ENCODE measurements at regions not wholly inside any gene's neighbourhood (a gene's known extent, or its start where the extent isn't known, plus 50 kb on each side); places are given as distances from the start of the nearest gene placed in this dataset.
"Not testable (repeated sequence)": the region's sequence is repeated elsewhere in the genome, so short reads cannot be mapped to it uniquely, and the experiment has no call there.

GRCh38 chr1:244330318-244330625 is 121.4 kb downstream of the ADSS2 start:
- intact Hi-C loops (cut with micrococcal nuclease) = no loop called here

GRCh38 chr1:244332761-244333160 is 118.9 kb downstream of the ADSS2 start:
- H3K36me3 ChIP-seq; intact Hi-C loops (cut with micrococcal nuclease); H3K4me1 ChIP-seq; DNase-seq; H3K27ac ChIP-seq (replicated peaks); H3K4me3 ChIP-seq: not testable (repeated sequence)
- peaks cover 25% of the 10 kb centered on the region for H3K9me3 ChIP-seq (replicated peaks)
- peaks cover 21% of the 10 kb centered on the region for H3K27me3 ChIP-seq (ENCODE audit: low read depth)

More at GRCh38 chr1:244330318-244330625, 121.4 kb downstream of the ADSS2 start:
- Histone ChIP-seq H3K4me3 (no peak overlapping the region), H3K9me3 (replicated peaks) (peaks cover 33% of the 10 kb centered on the region), H3K36me3 (no peaks in the 10 kb centered on the region), H3K27ac (replicated peaks) (no peak overlapping the region), H3K4me1 (no peaks in the 10 kb centered on the region), H3K27me3 (ENCODE audit: low read depth) (peaks cover 12% of the 10 kb centered on the region)
- TF ChIP-seq, protein P1, sequence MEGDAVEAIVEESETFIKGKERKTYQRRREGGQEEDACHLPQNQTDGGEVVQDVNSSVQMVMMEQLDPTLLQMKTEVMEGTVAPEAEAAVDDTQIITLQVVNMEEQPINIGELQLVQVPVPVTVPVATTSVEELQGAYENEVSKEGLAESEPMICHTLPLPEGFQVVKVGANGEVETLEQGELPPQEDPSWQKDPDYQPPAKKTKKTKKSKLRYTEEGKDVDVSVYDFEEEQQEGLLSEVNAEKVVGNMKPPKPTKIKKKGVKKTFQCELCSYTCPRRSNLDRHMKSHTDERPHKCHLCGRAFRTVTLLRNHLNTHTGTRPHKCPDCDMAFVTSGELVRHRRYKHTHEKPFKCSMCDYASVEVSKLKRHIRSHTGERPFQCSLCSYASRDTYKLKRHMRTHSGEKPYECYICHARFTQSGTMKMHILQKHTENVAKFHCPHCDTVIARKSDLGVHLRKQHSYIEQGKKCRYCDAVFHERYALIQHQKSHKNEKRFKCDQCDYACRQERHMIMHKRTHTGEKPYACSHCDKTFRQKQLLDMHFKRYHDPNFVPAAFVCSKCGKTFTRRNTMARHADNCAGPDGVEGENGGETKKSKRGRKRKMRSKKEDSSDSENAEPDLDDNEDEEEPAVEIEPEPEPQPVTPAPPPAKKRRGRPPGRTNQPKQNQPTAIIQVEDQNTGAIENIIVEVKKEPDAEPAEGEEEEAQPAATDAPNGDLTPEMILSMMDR (IDR thresholded peaks at IDR 0.05; ENCODE audit: borderline replicate concordance) = no peak
- DNase-seq = no peak

- H3K27ac ChIP-seq (replicated peaks); intact Hi-C loops (cut with micrococcal nuclease); H3K4me1 ChIP-seq; DNase-seq; H3K36me3 ChIP-seq; H3K4me3 ChIP-seq: not testable (repeated sequence)
- H3K9me3 ChIP-seq (replicated peaks) = peaks cover 11% of the 10 kb centered on the region
- peaks cover 21% of the 10 kb centered on the region for H3K27me3 ChIP-seq (ENCODE audit: low read depth)
Measured at GRCh38 chr1:244334315-244334714, 117.4 kb downstream of the ADSS2 start.

- intact Hi-C loops (cut with micrococcal nuclease); DNase-seq; H3K9me3 ChIP-seq (replicated peaks); H3K36me3 ChIP-seq; H3K4me1 ChIP-seq; H3K4me3 ChIP-seq; H3K27ac ChIP-seq (replicated peaks): not testable (repeated sequence)
- peaks cover 21% of the 10 kb centered on the region for H3K27me3 ChIP-seq (ENCODE audit: low read depth)
Measured at GRCh38 chr1:244334842-244335241, 116.9 kb downstream of the ADSS2 start.

DNA sequence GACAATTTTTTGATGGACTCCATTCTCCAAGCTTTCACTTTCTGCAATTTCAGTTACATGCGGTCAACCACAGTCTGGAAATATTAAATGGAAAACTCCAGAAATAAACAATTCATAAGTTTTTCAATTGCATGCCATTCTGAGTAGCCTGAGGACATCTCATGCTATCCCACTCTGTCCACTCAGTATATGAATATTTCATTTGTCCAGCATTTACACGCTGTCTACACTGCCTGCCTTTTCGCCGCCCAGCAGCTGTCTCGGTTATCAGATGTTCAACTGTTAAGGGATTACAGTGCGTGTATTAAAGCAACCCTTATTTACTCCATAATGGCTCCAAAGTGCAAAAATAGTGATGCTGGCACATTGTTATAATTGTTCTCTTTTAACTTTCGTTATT is 116.3 kb downstream of the ADSS2 start:
- TF ChIP-seq, protein P1 (IDR thresholded peaks at IDR 0.05; ENCODE audit: borderline replicate concordance) = no peak
- intact Hi-C loops (cut with micrococcal nuclease) = no loop called here

DNA sequence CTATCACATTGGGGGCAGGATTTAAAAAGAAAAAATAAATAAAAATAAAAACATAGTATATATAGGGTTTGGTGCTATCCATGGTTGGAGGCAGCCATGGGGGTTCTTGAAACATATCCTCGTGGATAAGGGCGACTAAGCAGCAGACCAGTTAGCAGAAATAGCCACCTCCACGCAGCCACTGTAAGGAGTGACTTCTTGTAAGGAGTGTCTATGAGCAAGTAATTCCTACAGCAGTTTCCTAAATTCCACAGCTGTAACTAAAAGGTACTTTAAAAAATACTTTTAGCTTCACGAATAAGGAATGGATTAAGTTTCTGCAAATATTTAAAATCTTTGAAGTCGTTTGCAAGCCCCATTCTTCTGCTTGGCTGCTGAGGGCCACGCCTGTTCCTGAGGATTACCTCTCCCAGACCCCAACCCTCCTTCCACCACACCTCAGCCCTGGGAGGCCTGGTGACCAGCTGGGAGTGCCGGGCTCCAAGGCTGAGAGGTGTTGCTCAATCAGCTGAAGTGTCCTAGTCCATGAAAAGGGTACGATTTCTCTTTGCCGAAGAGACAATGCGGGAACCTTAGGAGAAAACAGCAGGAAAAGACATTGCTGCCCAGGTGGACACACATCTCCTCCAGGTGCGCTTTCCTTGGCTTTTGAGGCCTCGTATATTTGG is 115.3 kb downstream of the ADSS2 start:
- intact Hi-C loops (cut with micrococcal nuclease) = no loop called here
- H3K27ac ChIP-seq (replicated peaks) = no peak overlapping the region
- TF ChIP-seq, protein P1 (IDR thresholded peaks at IDR 0.05; ENCODE audit: borderline replicate concordance) = no peak
- peaks cover 21% of the 10 kb centered on the region for H3K27me3 ChIP-seq (ENCODE audit: low read depth)
- no peaks in the 10 kb centered on the region for H3K36me3 ChIP-seq
- H3K9me3 ChIP-seq (replicated peaks) = no peaks in the 10 kb centered on the region
- H3K4me3 ChIP-seq = no peak overlapping the region
- no peaks in the 10 kb centered on the region for H3K4me1 ChIP-seq
- no peak for DNase-seq

More for the DNA sequence above, 116.3 kb downstream of the ADSS2 start:
- Histone ChIP-seq H3K27me3 (ENCODE audit: low read depth) (peaks cover 21% of the 10 kb centered on the region), H3K36me3 (no peaks in the 10 kb centered on the region), H3K9me3 (replicated peaks) (no peaks in the 10 kb centered on the region), H3K4me3 (no peak overlapping the region), H3K27ac (replicated peaks) (no peak overlapping the region), H3K4me1 (no peaks in the 10 kb centered on the region)
- DNase-seq = no peak

DNA sequence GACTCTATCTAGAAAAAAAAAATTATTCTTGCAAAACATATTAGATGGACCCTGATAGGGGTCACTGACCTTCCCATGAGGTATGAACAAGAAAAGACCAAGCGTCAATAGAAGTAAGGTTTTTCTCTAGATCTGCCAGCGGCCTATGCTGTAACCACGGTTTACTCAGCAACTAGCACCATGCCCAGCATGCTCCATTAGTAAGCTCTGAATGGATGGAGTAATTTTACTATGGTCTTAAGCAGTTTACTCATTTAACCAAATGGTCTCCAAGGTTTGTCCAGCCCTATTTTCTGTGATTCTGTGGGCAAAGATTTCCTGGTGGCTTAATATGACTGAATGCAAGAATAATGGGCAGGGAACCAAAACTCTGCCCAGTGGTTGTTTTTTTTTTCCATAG is 113.9 kb downstream of the ADSS2 start:
- no peak for DNase-seq
- intact Hi-C loops (cut with micrococcal nuclease) = no loop called here
- TF ChIP-seq, protein P1 (IDR thresholded peaks at IDR 0.05; ENCODE audit: borderline replicate concordance) = no peak
- no peaks in the 10 kb centered on the region for H3K4me1 ChIP-seq
- no peak overlapping the region for H3K4me3 ChIP-seq
- no peaks in the 10 kb centered on the region for H3K36me3 ChIP-seq
- H3K27ac ChIP-seq (replicated peaks) = no peak overlapping the region
- H3K9me3 ChIP-seq (replicated peaks) = no peaks in the 10 kb centered on the region
- H3K27me3 ChIP-seq (ENCODE audit: low read depth) = peaks cover 21% of the 10 kb centered on the region
